Fibroblast of the aortic adventitia (primary cell): ENCODE measurements at regions not wholly inside any gene's neighbourhood (a gene's known extent, or its start where the extent isn't known, plus 50 kb on each side); places are given as distances from the start of the nearest gene placed in this dataset.
"Not testable (repeated sequence)": the region's sequence is repeated elsewhere in the genome, so short reads cannot be mapped to it uniquely, and the experiment has no call there.

Experiments used
- DNase-seq: peaks from one replicate; pipeline ENCODE4 v3.0.0-alpha.2; 2010; ENCODE audit warnings: low read depth
- H3K4me3 ChIP-seq: 2 replicates; pipeline ENCODE4 v1.5.1; 2011; ENCODE audit warnings: low read depth, mild to moderate bottlenecking, control low read depth, low read length, moderate library complexity
- TF ChIP-seq, protein P1 (sequence below): IDR thresholded peaks from 2 replicates; pipeline ENCODE4 v1.5.1; 2011; ENCODE audit warnings: mild to moderate bottlenecking, low read length, control low read depth, inconsistent platforms; ENCODE audit not compliant: insufficient read depth

- no peak overlapping the region for H3K4me3 ChIP-seq
- DNase-seq: no peak
- TF ChIP-seq, protein P1, sequence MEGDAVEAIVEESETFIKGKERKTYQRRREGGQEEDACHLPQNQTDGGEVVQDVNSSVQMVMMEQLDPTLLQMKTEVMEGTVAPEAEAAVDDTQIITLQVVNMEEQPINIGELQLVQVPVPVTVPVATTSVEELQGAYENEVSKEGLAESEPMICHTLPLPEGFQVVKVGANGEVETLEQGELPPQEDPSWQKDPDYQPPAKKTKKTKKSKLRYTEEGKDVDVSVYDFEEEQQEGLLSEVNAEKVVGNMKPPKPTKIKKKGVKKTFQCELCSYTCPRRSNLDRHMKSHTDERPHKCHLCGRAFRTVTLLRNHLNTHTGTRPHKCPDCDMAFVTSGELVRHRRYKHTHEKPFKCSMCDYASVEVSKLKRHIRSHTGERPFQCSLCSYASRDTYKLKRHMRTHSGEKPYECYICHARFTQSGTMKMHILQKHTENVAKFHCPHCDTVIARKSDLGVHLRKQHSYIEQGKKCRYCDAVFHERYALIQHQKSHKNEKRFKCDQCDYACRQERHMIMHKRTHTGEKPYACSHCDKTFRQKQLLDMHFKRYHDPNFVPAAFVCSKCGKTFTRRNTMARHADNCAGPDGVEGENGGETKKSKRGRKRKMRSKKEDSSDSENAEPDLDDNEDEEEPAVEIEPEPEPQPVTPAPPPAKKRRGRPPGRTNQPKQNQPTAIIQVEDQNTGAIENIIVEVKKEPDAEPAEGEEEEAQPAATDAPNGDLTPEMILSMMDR: no peak
These were observed 69.2 kb downstream of the MATN1 start for GRCh38 chr1:30654188-30654587.

- no peak overlapping the region for H3K4me3 ChIP-seq
- no peak for DNase-seq
- TF ChIP-seq, protein P1: no peak
These were observed 71.1 kb downstream of the MATN1 start for GRCh38 chr1:30652152-30652841.

- DNase-seq, H3K4me3 ChIP-seq: not testable (repeated sequence)
These were observed 72.0 kb downstream of the MATN1 start for GRCh38 chr1:30651395-30651794.

GRCh38 chr1:30650968-30651320 lies 72.4 kb downstream of the MATN1 start:
- H3K4me3 ChIP-seq: no peak overlapping the region
- TF ChIP-seq, protein P1: no peak
- DNase-seq: no peak

GRCh38 chr1:30650038-30650967 lies 73.1 kb downstream of the MATN1 start:
- no peak for DNase-seq
- TF ChIP-seq, protein P1: no peak

DNA sequence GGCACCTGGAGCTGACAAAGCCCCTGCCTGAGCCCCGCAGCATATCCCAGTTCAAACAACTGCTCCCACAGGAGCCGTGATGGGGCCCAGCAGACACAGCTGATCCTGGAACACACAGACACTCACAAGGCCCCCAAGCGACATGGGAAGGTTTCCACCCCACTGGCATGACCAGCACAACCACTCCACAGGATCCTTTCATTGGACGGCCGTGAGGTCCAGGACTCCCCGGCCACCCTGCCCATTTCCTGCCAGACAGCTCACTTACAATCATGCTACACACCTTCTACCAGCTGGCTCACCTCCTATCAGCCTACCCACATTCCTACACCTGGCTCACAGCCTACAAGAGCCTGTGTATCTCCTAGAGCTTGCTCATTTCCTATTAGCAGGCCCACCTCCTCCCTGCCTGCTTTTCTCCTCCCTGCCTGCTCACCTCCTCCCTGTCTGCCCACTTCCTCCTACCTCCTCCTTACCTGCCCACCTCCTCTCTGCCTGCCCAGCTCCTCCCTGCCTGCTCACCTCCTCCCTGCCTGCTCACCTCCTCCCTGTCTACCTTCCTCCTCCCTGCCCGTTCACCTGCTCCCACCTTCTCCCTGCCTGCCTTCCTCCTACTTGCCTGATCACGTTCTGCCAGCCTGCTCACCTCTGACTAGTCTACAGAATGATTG lies 73.9 kb downstream of the MATN1 start:
- no peak for DNase-seq
- TF ChIP-seq, protein P1: no peak
- no peak overlapping the region for H3K4me3 ChIP-seq

More at GRCh38 chr1:30650038-30650967, 73.1 kb downstream of the MATN1 start:
- H3K4me3 ChIP-seq: no peak overlapping the region
